ENCODE measurements at regions not wholly inside any gene's neighbourhood (a gene's known extent, or its start where the extent isn't known, plus 50 kb on each side); places are given as distances from the start of the nearest gene placed in this dataset.

DNA sequence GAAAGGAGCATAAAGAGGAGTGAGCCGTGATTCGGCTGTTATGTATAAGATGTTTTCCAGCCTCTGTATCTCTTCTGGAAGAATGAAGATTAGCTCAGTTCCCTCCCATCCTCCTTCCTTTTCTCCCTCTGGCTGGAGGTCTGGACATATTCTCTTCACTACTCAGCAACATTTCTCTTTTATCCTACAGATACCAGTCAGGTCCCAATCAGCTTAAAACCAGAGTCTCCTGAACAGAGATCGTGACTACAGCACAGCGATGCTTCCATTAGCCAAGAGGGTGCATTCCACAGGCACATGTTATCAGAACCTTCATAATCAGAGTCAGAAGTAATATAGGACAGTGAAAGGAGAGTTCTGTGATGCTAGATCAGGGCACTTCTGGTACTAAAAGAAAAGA is 133.9 kb upstream of the SOX4 start:
- DNase-seq (ENCODE audit: low read depth in 2 of 3, low spot score in 2 of 3) = no peak

GRCh38 chr6:21461844-21462518 is 131.6 kb upstream of the SOX4 start:
- DNase-seq (ENCODE audit: low read depth in 2 of 3, low spot score in 2 of 3) = no peak

- DNase-seq (ENCODE audit: low read depth in 2 of 3, low spot score in 2 of 3) = no peak
These were observed 131.1 kb upstream of the SOX4 start for GRCh38 chr6:21462519-21462852.

DNA sequence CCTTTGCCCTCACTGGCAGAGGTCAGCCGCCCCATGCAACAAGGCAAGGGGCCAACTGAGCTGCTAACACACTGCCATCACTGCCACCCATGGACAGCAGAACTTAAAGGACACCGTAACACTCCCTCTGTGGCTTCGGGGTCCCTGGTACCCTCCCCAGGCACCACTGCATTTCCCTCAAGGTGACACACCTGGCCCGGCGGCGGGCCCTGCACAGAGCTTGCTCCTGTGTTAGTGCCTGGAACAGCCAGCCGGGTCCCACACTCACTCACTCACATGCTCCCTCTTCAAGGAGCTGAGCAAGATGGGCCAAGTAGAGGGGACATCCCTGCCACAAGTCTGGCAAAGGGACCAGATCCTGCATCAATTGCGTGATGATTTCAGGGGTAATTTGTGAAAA is 126.5 kb upstream of the SOX4 start:
- no peak for DNase-seq (ENCODE audit: low read depth in 2 of 3, low spot score in 2 of 3)

GRCh38 chr6:21468461-21468860 is 125.1 kb upstream of the SOX4 start:
- no peak for DNase-seq (ENCODE audit: low read depth in 2 of 3, low spot score in 2 of 3)

- DNase-seq (ENCODE audit: low read depth in 2 of 3, low spot score in 2 of 3) = no peak
These were observed 124.3 kb upstream of the SOX4 start for GRCh38 chr6:21469213-21469612.

DNA sequence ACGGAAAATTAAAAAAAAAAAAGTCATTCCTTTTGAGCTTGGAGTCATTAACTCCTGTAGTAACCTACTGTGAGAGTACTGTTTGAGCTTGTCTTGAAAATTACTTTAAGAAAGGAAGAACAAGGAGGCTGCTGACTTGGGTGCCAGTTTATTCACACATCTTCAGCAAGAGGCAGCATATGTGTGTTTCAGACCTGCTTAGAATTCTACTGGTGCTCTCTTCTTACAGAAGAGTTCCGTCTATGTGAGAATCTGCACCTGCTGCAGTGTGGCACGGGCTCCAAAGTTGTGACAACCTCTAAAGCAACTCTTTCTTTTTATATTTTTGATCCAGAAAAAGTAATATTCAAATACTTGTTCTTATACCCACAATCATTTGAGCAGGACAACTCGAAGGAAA is 117.4 kb upstream of the SOX4 start:
- no peak for DNase-seq (ENCODE audit: low read depth in 2 of 3, low spot score in 2 of 3)

DNA sequence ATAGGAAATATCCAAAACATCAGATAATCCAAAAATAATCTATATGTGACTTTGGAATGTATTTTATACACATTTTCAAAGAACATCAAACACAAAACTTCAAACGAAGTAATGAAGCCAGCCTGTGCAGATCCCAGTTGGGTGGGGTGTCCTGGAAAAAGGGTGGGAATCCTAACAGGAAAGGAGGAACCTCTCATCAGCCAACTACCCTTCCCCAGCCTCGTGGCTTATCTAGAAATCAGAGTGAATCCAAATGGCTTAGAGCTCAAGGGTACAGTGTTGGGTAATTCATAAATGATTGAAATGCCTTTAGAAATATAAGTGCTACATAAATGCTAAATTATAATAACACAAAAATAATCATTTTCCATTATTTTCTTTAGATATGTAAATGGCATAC is 115.1 kb upstream of the SOX4 start:
- no peak for DNase-seq (ENCODE audit: low read depth in 2 of 3, low spot score in 2 of 3)

GRCh38 chr6:21478883-21479539 is 114.5 kb upstream of the SOX4 start:
- DNase-seq (ENCODE audit: low read depth in 2 of 3, low spot score in 2 of 3) = no peak

DNA sequence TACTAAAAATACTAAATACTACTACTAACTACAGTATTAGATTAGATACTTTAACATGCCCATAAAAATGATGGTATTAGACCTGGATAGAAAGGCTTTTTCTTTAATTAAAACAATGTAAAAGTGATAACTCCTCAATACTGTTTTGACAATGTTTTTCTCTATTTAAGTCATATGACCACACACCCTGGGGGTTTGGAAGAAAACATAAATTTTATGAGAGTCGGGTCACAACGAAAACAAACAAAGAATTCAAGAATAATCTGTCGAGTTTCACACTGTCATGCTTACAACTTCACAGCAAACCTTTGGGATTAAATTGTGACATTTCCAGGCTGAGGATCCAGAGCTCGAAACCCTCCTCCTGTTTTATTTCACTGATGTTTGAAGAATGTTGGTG is 107.4 kb upstream of the SOX4 start:
- no peak for DNase-seq (ENCODE audit: low read depth in 2 of 3, low spot score in 2 of 3)

DNA sequence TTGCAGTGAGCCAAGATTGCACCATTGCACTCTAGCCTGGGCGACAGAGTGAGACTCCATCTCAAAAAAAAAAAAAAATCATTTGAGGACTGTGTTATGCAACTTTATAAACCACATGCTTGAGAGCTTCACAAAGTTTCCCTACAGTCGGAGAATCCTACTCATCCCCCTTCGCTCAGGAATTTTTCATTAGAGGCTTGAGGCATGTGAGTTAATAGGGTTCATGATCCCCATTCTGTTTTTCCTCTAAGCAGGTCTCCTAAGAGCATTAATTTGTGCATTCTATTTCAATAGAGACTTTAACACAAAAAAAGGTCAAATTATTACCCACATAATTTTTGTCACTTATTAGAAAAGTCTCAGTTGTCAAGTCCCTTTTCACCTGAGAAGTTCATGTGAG is 103.7 kb upstream of the SOX4 start:
- DNase-seq (ENCODE audit: low read depth in 2 of 3, low spot score in 2 of 3) = no peak

DNA sequence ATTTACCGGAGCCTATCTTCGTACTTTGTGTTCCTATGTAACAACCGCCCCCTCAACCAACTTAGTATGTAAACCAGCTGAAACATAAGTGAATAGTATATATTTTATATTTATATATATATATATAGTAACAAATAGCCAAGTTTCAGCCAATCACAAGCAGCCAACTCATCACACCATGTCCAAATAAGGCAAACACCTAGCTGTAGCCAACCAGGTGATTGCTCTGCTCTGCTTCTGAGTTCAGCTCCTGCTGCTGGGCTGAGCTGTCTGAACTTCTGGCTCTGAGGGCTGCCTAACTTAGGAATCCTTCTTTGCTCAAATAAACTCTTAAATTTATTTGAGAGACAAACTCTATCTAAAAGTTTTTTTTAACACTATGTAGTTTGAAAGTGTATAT is 101.6 kb upstream of the SOX4 start:
- no peak for DNase-seq (ENCODE audit: low read depth in 2 of 3, low spot score in 2 of 3)

DNA sequence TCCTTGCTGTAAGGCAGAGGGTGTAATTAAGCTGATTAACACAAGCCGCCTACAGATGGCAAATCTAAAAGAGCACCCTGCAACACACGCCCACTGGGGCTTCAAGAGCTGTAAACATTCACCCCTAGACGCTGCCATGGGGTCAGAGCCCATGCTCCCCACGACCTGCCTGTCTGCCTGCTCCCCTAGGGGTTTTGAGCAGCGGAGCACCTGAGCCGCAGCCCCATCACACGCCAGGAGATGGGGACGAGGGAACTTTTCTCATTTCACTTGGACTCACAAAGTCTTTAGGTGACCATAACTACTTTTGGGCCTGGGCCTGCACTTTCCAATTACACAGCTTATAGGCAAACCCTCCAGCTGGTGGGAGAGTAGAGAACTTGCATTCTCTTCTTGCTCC is 99.0 kb upstream of the SOX4 start:
- no peak for DNase-seq (ENCODE audit: low read depth in 2 of 3, low spot score in 2 of 3)

GRCh38 chr6:21496196-21496595 is 97.4 kb upstream of the SOX4 start:
- no peak for DNase-seq (ENCODE audit: low read depth in 2 of 3, low spot score in 2 of 3)

DNA sequence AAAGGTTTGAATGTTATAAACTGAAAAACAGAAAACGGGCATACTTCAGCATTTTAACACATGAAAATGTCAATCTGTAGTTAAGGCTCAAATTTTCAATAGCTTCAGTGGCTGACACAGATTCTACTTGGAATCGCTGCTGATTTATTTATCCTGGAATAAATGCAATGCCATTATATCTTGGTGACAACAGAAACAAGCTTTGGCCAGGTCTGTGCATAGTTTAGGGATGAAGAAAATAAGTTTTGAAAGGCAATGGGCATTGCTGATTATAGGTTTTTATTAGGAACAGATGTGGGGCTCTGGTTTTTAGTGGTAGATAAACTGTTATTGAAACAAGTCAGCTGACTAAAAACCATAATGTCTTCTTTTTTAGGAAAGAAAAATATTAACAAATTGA is 96.8 kb upstream of the SOX4 start:
- no peak for DNase-seq (ENCODE audit: low read depth in 2 of 3, low spot score in 2 of 3)

- DNase-seq (ENCODE audit: low read depth in 2 of 3, low spot score in 2 of 3) = no peak
These were observed 93.1 kb upstream of the SOX4 start for GRCh38 chr6:21500314-21501020.

DNA sequence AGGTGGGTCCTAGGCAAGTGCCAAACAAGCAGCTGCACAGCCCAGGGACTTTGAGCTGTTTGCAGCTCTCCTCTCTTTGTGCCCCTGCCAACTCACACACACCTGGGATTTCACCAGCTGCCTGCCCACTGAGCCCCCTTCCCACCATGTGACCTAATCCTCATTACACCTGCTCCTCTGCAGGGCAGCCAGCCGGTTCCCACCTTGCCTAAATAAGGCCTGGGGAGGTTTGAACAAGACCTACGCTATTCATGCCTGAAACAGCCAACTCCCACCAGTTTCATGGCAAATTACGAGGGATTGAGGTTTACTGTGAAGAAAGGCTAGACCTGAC is 92.6 kb upstream of the SOX4 start:
- no peak for DNase-seq (ENCODE audit: low read depth in 2 of 3, low spot score in 2 of 3)

- no peak for DNase-seq (ENCODE audit: low read depth in 2 of 3, low spot score in 2 of 3)
These were observed 91.7 kb upstream of the SOX4 start for GRCh38 chr6:21501815-21502214.

DNA sequence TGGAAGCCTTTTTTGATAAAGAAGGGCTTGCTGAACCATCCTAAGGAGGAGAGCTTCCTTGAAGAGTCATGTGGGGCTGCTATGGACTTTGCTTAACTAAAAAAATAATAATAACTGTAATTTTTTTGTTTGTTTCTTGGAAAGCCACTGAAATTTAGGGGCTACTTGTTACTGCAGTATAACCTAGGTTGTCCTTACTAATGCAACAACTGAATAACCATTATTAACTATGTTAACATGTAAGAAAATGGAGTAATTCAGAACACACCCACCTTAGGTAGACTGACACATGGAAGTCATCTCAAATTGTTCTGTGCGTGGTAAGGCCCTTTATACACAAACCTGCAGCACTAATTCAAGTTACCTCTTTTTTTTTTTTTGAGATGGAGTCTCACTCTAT is 90.9 kb upstream of the SOX4 start:
- DNase-seq (ENCODE audit: low read depth in 2 of 3, low spot score in 2 of 3) = no peak

DNA sequence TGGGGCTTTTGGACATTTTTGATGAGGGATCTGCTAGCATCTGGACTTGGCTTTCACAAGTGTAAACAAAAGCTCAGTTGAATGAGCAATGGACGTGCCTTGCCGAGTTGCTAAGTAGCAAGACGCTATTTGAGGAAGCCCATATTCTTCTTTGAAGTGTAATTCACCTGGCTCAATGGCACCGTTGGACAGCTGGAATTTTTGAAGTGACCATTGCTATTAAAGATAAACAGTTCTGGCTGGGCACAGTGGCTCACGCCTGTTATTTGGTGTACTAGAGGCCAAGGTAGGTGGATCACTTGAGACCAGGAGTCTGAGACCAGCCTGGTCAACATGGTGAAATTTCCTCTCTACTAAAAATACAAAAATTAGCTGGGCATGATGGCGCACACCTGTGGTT is 88.8 kb upstream of the SOX4 start:
- no peak for DNase-seq (ENCODE audit: low read depth in 2 of 3, low spot score in 2 of 3)

- DNase-seq (ENCODE audit: low read depth in 2 of 3, low spot score in 2 of 3) = no peak
These were observed 88.0 kb upstream of the SOX4 start for GRCh38 chr6:21505574-21505990.

- DNase-seq (ENCODE audit: low read depth in 2 of 3, low spot score in 2 of 3) = no peak
These were observed 87.4 kb upstream of the SOX4 start for GRCh38 chr6:21506126-21506525.

DNA sequence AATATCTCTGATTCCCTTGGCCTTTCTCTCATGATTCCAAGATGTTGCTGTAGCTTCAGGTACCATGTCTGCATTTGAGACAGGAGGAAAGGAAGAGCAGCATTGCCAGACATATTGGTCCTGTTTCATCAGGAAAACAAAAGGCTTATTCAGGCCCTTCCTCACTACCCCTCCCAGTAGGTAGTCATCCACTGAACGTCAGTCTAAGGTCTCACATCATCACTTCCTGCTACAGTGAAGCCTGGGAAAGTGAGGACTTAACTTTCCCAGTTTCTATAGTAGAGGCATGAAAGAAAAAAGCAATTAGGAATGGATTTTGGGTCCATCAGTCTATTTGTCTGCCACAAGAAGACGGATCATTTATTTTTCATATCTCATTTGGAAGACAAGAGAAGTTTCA is 85.7 kb upstream of the SOX4 start:
- no peak for DNase-seq (ENCODE audit: low read depth in 2 of 3, low spot score in 2 of 3)

Measured in activated CD8-positive, alpha-beta memory T cell treated with anti-CD3 and anti-CD28 coated beads for 48 hours (primary cell).